GM03348 (cell line): ENCODE measurements at regions not wholly inside any gene's neighbourhood (a gene's known extent, or its start where the extent isn't known, plus 50 kb on each side); places are given as distances from the start of the nearest gene placed in this dataset.
"Not testable (repeated sequence)": the region's sequence is repeated elsewhere in the genome, so short reads cannot be mapped to it uniquely, and the experiment has no call there.

Source experiments
- DNase-seq: peaks from one replicate; pipeline ENCODE4 v3.0.0; 2012; ENCODE audit warnings: low spot score

- DNase-seq, result no peak
Measured at GRCh38 chr4:114296126-114296525, 302.5 kb upstream of the UGT8 start.

- no peak for DNase-seq
Measured at GRCh38 chr4:114302472-114302871, 296.1 kb upstream of the UGT8 start.

- no peak for DNase-seq
Measured at GRCh38 chr4:114304046-114304445, 294.6 kb upstream of the UGT8 start.

- no peak for DNase-seq
Measured at GRCh38 chr4:114304567-114304966, 294.0 kb upstream of the UGT8 start.

- DNase-seq, result no peak
Measured at GRCh38 chr4:114306946-114307345, 291.7 kb upstream of the UGT8 start.

- DNase-seq, result peak; percentile 9
Measured at GRCh38 chr4:114310296-114310925, 288.2 kb upstream of the UGT8 start.

GRCh38 chr4:114311787-114312186 lies 286.8 kb upstream of the UGT8 start:
- DNase-seq, result no peak

GRCh38 chr4:114312338-114312737 lies 286.3 kb upstream of the UGT8 start:
- no peak for DNase-seq

GRCh38 chr4:114316789-114317188 lies 281.8 kb upstream of the UGT8 start:
- DNase-seq, result no peak

GRCh38 chr4:114317564-114317963 lies 281.0 kb upstream of the UGT8 start:
- no peak for DNase-seq

- DNase-seq, result no peak
Measured at GRCh38 chr4:114318309-114318708, 280.3 kb upstream of the UGT8 start.

- DNase-seq, result no peak
Measured at GRCh38 chr4:114320126-114320525, 278.5 kb upstream of the UGT8 start.

GRCh38 chr4:114321366-114321765 lies 277.2 kb upstream of the UGT8 start:
- no peak for DNase-seq

GRCh38 chr4:114323841-114324240 lies 274.8 kb upstream of the UGT8 start:
- no peak for DNase-seq

GRCh38 chr4:114326358-114326757 lies 272.2 kb upstream of the UGT8 start:
- no peak for DNase-seq

GRCh38 chr4:114332119-114332518 lies 266.5 kb upstream of the UGT8 start:
- DNase-seq, result no peak

- DNase-seq, result not testable (repeated sequence)
Measured at GRCh38 chr4:114334363-114334762, 264.2 kb upstream of the UGT8 start.

GRCh38 chr4:114334884-114335330 lies 263.7 kb upstream of the UGT8 start:
- no peak for DNase-seq

- DNase-seq, result no peak
Measured at GRCh38 chr4:114335339-114335738, 263.3 kb upstream of the UGT8 start.

GRCh38 chr4:114343015-114343414 lies 255.6 kb upstream of the UGT8 start:
- DNase-seq, result no peak

- DNase-seq, result no peak
Measured at GRCh38 chr4:114349543-114350175, 248.9 kb upstream of the UGT8 start.

GRCh38 chr4:114358901-114359300 lies 239.7 kb upstream of the UGT8 start:
- DNase-seq, result no peak

GRCh38 chr4:114361249-114361648 lies 237.4 kb upstream of the UGT8 start:
- DNase-seq, result peak; percentile 6

GRCh38 chr4:114364857-114365256 lies 233.8 kb upstream of the UGT8 start:
- DNase-seq, result peak; percentile 76
